ENCODE measurements at regions not wholly inside any gene's neighbourhood (a gene's known extent, or its start where the extent isn't known, plus 50 kb on each side); places are given as distances from the start of the nearest gene placed in this dataset.
"Not testable (repeated sequence)": the region's sequence is repeated elsewhere in the genome, so short reads cannot be mapped to it uniquely, and the experiment has no call there.

- DNase-seq = no peak
- intact Hi-C loops (cut with DNase I) = no loop called here
- ATAC-seq (ENCODE audit: poor library complexity) = no peak
These were observed 367.4 kb upstream of the CHORDC1 start for GRCh38 chr11:90590286-90590685.

DNA sequence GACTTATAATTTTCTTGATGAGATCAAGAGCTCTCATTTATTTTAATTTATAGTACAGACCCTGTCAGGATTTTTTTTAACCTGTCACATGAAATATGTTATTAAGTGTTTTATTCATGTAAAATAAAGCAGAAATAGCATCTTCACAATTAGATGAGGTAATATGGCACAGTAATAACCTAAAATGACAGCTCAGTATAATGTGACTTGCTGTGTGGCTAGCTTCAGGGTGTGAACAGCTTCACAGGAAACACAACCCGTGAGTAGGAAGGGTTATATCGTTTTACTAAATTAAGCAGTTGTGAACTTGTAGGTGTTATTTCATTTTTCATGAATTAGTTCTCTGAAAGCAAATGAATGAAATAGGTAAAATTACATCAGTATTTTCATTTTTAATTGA lies 366.9 kb upstream of the CHORDC1 start:
- no peak for ATAC-seq (ENCODE audit: poor library complexity)
- DNase-seq = no peak
- intact Hi-C loops (cut with DNase I) = no loop called here

- intact Hi-C loops (cut with DNase I) = no loop called here
- ATAC-seq (ENCODE audit: poor library complexity) = no peak
- no peak for DNase-seq
These were observed 365.0 kb upstream of the CHORDC1 start for GRCh38 chr11:90587896-90588295.

GRCh38 chr11:90585491-90585890 lies 362.6 kb upstream of the CHORDC1 start:
- DNase-seq = no peak
- intact Hi-C loops (cut with DNase I) = no loop called here
- no peak for ATAC-seq (ENCODE audit: poor library complexity)

GRCh38 chr11:90582999-90583398 lies 360.1 kb upstream of the CHORDC1 start:
- intact Hi-C loops (cut with DNase I); ATAC-seq (ENCODE audit: poor library complexity); DNase-seq: not testable (repeated sequence)

DNA sequence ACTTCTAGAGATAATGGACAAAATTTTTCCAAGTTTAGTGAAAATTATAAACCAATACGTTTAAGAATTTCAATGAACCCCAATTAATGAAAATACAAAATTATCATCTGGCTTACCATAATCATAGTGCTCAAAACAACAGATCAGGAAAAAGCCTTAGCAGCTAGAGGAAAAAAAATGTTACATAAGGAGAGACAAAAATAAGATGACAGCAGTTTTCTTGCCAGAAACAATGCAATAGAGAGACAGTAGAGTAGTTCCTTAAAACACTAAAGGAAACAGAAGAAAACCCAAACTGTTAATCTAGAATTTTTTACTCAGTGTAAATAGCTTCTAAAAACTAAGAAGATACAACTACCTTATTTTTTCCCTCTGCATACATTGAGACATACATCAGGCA lies 341.7 kb upstream of the CHORDC1 start:
- DNase-seq = no peak
- ATAC-seq (ENCODE audit: poor library complexity) = no peak
- intact Hi-C loops (cut with DNase I) = no loop called here

DNA sequence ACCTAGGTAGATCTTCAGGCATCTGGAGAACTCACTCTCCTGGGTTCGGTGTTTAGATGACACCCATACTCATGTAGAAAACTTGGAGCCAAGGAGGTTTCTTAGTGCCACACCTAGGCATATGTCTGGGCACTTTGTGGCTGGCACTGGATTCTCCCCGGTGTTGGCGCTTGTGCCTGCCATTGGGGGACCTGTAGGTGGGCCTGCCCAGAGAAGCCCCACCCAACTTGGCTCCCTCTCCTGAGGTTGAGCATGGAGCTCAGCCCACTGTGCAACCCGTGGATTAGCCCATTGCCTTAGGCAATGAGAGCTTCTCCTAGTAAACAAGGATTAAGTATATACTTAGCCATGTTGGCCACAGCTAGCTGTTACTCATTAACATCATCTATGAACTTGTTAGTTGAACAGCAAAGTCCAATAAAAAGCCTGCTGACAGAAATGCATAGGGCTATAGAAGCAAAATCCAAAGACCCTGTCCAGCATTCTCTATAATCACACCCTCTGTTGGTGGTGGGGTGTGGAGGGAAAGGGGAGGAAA lies 335.5 kb upstream of the CHORDC1 start:
- no peak for ATAC-seq (ENCODE audit: poor library complexity)
- DNase-seq = no peak
- intact Hi-C loops (cut with DNase I) = no loop called here

- DNase-seq (no peak), ATAC-seq (ENCODE audit: poor library complexity) (peak; percentile 92)
- intact Hi-C loops (cut with DNase I) = no loop called here
These were observed 333.8 kb upstream of the CHORDC1 start for GRCh38 chr11:90556606-90557005.

- intact Hi-C loops (cut with DNase I) = no loop called here
- no peak for ATAC-seq (ENCODE audit: poor library complexity)
- no peak for DNase-seq
These were observed 333.2 kb upstream of the CHORDC1 start for GRCh38 chr11:90556026-90556425.

- DNase-seq (no peak), ATAC-seq (ENCODE audit: poor library complexity) (no peak)
- intact Hi-C loops (cut with DNase I) = no loop called here
These were observed 332.6 kb upstream of the CHORDC1 start for GRCh38 chr11:90555477-90555876.

- no peak for ATAC-seq (ENCODE audit: poor library complexity)
- intact Hi-C loops (cut with DNase I) = no loop called here
- DNase-seq = no peak
These were observed 319.2 kb upstream of the CHORDC1 start for GRCh38 chr11:90542092-90542491.

GRCh38 chr11:90536301-90536700 lies 313.5 kb upstream of the CHORDC1 start:
- DNase-seq (no peak), ATAC-seq (ENCODE audit: poor library complexity) (no peak)
- intact Hi-C loops (cut with DNase I) = no loop called here

DNA sequence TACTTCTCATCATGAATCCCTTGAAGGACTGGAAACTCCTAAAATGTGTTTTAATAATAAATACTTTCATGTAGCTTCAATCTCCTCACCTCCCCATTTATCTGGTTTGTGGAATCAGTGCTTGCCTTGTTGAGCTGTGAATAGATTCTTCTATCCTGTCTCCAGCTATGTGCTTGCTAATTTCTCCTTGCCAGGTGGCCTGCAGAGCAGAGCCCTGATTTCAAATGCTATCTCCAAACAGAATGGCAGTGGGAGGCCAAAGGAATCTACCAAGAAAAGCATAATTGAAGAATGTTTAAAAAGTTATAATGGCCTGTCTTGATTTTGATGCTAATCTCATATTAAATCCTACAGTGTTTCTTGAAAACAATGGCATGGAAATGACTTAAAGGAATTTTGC lies 309.3 kb upstream of the CHORDC1 start:
- intact Hi-C loops (cut with DNase I) = no loop called here
- DNase-seq = no peak
- no peak for ATAC-seq (ENCODE audit: poor library complexity)

DNA sequence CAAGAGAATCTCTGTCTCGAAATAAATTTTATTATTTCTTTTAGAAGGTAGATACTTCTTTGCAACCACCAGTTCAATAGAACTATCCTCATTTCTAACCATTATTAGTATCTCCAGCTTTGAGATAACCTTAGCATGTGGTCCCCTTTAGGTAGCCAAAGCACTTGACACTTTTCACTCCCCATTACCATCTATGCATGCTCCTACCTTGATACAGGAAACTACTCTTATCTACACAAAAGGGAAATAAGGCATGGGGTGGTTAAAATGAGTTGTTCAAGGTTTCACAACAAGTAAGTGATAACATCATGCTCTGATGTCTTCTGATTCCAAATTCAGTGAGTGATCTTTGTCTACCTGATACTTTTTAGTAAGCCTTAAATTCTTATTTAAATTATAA lies 308.2 kb upstream of the CHORDC1 start:
- intact Hi-C loops (cut with DNase I) = no loop called here
- no peak for DNase-seq
- ATAC-seq (ENCODE audit: poor library complexity) = no peak

DNA sequence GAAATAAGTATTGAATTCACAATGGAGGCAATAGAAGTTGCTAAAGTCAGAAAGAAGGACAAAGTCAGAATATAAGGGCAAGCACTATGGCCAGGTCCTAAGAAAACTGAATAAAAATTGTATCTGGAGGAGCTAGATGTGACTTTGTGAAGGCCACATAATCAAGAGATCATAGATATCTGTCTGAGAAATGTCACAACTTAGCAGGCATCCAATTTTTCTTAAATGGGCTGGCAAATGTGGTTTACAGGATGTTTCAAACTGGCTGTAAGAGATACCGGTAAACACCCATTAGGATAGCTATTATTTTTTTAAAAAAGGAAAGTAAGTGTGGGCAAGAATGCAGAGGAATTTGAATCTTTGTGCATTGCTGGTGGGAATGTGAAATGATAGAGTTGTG lies 303.1 kb upstream of the CHORDC1 start:
- DNase-seq (no peak), ATAC-seq (ENCODE audit: poor library complexity) (no peak)
- intact Hi-C loops (cut with DNase I) = no loop called here

- intact Hi-C loops (cut with DNase I) = no loop called here
- DNase-seq = no peak
- ATAC-seq (ENCODE audit: poor library complexity) = no peak
These were observed 290.0 kb upstream of the CHORDC1 start for GRCh38 chr11:90512846-90513245.

GRCh38 chr11:90510839-90511238 lies 288.0 kb upstream of the CHORDC1 start:
- ATAC-seq (ENCODE audit: poor library complexity) (peak; percentile 49), DNase-seq (no peak)
- intact Hi-C loops (cut with DNase I) = no loop called here

- ATAC-seq (ENCODE audit: poor library complexity) (no peak), DNase-seq (no peak)
- intact Hi-C loops (cut with DNase I) = no loop called here
These were observed 278.2 kb upstream of the CHORDC1 start for GRCh38 chr11:90500922-90501568.

GRCh38 chr11:90496722-90497121 lies 273.9 kb upstream of the CHORDC1 start:
- intact Hi-C loops (cut with DNase I) = no loop called here
- ATAC-seq (ENCODE audit: poor library complexity) = no peak

DNA sequence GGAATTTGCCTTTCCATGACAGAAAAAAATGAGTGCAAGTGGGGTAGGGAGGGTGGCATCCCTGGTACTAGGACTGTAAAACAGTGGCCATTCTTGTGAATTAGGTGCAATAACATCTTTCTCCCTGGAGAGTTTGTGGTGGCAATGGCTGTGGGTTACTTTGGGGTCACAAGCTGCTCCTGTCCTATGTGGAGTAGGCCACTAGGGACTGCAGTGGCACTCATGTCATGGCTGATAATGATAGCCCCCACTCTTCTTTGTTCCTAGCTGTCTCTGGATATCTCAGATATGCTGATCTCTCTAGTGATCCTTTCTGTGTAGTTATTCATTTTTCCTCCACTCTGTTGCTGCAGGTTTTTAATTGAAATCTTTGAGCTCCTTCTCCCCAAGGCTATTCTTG lies 270.5 kb upstream of the CHORDC1 start:
- DNase-seq (no peak), ATAC-seq (ENCODE audit: poor library complexity) (no peak)
- intact Hi-C loops (cut with DNase I) = no loop called here

More at GRCh38 chr11:90496722-90497121, 273.9 kb upstream of the CHORDC1 start:
- DNase-seq = no peak

- ATAC-seq (ENCODE audit: poor library complexity) (no peak), DNase-seq (no peak)
- intact Hi-C loops (cut with DNase I) = no loop called here
These were observed 268.6 kb upstream of the CHORDC1 start for GRCh38 chr11:90491466-90491865.

All from Right ventricle myocardium superior (tissue), 1 donor.